ENCODE measurements at regions not wholly inside any gene's neighbourhood (a gene's known extent, or its start where the extent isn't known, plus 50 kb on each side); places are given as distances from the start of the nearest gene placed in this dataset.

- no peak for DNase-seq (ENCODE audit: low read depth, low spot score)
- Mint-ChIP-seq H3K4me3 (no peak overlapping the region), H3K27ac (ENCODE audit: unreplicated experiment) (peak overlapping the region; percentile 50), H3K4me1 (peaks cover 5% of the 10 kb centered on the region), H3K36me3 (ENCODE audit: low read depth) (no peaks in the 10 kb centered on the region), H3K9me3 (peaks cover 2% of the 10 kb centered on the region), H3K27me3 (ENCODE audit: low read depth) (peaks cover 4% of the 10 kb centered on the region)
- TF ChIP-seq CTCF (conservative IDR thresholded peaks at IDR 0.05), result no peak
Measured at GRCh38 chr12:111251058-111251730, 117.7 kb downstream of the PHETA1 start.

GRCh38 chr12:111250251-111250881 is 118.5 kb downstream of the PHETA1 start:
- Mint-ChIP-seq H3K27ac (ENCODE audit: unreplicated experiment) (no peak overlapping the region), H3K36me3 (ENCODE audit: low read depth) (no peaks in the 10 kb centered on the region), H3K9me3 (peaks cover 2% of the 10 kb centered on the region), H3K4me3 (no peak overlapping the region), H3K4me1 (peaks cover 5% of the 10 kb centered on the region), H3K27me3 (ENCODE audit: low read depth) (peaks cover 2% of the 10 kb centered on the region)
- no peak for DNase-seq (ENCODE audit: low read depth, low spot score)
- TF ChIP-seq CTCF (conservative IDR thresholded peaks at IDR 0.05), result no peak

- no peaks in the 10 kb centered on the region for H3K36me3 Mint-ChIP-seq (ENCODE audit: low read depth)
- no peak for DNase-seq (ENCODE audit: low read depth, low spot score)
- H3K4me1 Mint-ChIP-seq, result peaks cover 5% of the 10 kb centered on the region
- peaks cover 2% of the 10 kb centered on the region for H3K27me3 Mint-ChIP-seq (ENCODE audit: low read depth)
- no peak overlapping the region for H3K27ac Mint-ChIP-seq (ENCODE audit: unreplicated experiment)
- no peak for TF ChIP-seq CTCF (conservative IDR thresholded peaks at IDR 0.05)
- peaks cover 2% of the 10 kb centered on the region for H3K9me3 Mint-ChIP-seq
- no peak overlapping the region for H3K4me3 Mint-ChIP-seq
Measured at GRCh38 chr12:111249757-111250156, 119.1 kb downstream of the PHETA1 start.

- no peak for DNase-seq (ENCODE audit: low read depth, low spot score)
- TF ChIP-seq CTCF (conservative IDR thresholded peaks at IDR 0.05), result no peak
- H3K4me1 Mint-ChIP-seq, result peaks cover 5% of the 10 kb centered on the region
- no peak overlapping the region for H3K4me3 Mint-ChIP-seq
- H3K9me3 Mint-ChIP-seq, result peaks cover 2% of the 10 kb centered on the region
- H3K27me3 Mint-ChIP-seq (ENCODE audit: low read depth), result peaks cover 2% of the 10 kb centered on the region
- H3K36me3 Mint-ChIP-seq (ENCODE audit: low read depth), result no peaks in the 10 kb centered on the region
- H3K27ac Mint-ChIP-seq (ENCODE audit: unreplicated experiment), result no peak overlapping the region
Measured at GRCh38 chr12:111249018-111249370, 119.9 kb downstream of the PHETA1 start.

- H3K27ac Mint-ChIP-seq (ENCODE audit: unreplicated experiment), result no peak overlapping the region
- no peaks in the 10 kb centered on the region for H3K36me3 Mint-ChIP-seq (ENCODE audit: low read depth)
- TF ChIP-seq CTCF (conservative IDR thresholded peaks at IDR 0.05), result no peak
- H3K4me1 Mint-ChIP-seq, result peaks cover 5% of the 10 kb centered on the region
- peaks cover 2% of the 10 kb centered on the region for H3K9me3 Mint-ChIP-seq
- DNase-seq (ENCODE audit: low read depth, low spot score), result no peak
- peaks cover 2% of the 10 kb centered on the region for H3K27me3 Mint-ChIP-seq (ENCODE audit: low read depth)
- no peak overlapping the region for H3K4me3 Mint-ChIP-seq
Measured at GRCh38 chr12:111248236-111249017, 120.5 kb downstream of the PHETA1 start.

All from neural crest cell (in vitro differentiated cells).